Mesothelial cell of epicardium (in vitro differentiated cells): ENCODE measurements at regions not wholly inside any gene's neighbourhood (a gene's known extent, or its start where the extent isn't known, plus 50 kb on each side); places are given as distances from the start of the nearest gene placed in this dataset.

Experiments
- DNase-seq, 2 experiments: peaks; one replicate each; pipeline ENCODE4 v3.0.0; 2021; ENCODE audit warnings: low spot score in 2 of 2; ENCODE audit not compliant: unreplicated experiment in 2 of 2
- H3K27ac Mint-ChIP-seq: 2 replicates; pipeline ENCODE4 v1.8.0; 2021; ENCODE audit warnings: mixed read lengths
- H3K27me3 Mint-ChIP-seq: 2 replicates; pipeline ENCODE4 v1.8.0; 2021; ENCODE audit warnings: low read depth, mixed read lengths
- H3K36me3 Mint-ChIP-seq: 2 replicates; pipeline ENCODE4 v1.8.0; 2021; ENCODE audit warnings: mixed read lengths
- H3K4me1 Mint-ChIP-seq: 2 replicates; pipeline ENCODE4 v1.8.0; 2021; ENCODE audit warnings: mixed read lengths
- H3K4me3 Mint-ChIP-seq: 2 replicates; pipeline ENCODE4 v1.8.0; 2021; ENCODE audit warnings: mild to moderate bottlenecking, moderate library complexity, mixed read lengths
- H3K9me3 Mint-ChIP-seq: 2 replicates; pipeline ENCODE4 v1.8.0; 2021; ENCODE audit warnings: mixed read lengths
- CTCF ChIP-seq: fragments of 200-600 bp; sonication (generic); IDR thresholded peaks from one replicate; pipeline ENCODE4 v1.5.0; 2021; ENCODE audit warnings: antibody characterized with exemption; ENCODE audit not compliant: unreplicated experiment

GRCh38 chr5:31068287-31068686 is 125.2 kb upstream of the CDH6 start:
- no peak for TF ChIP-seq CTCF
- Mint-ChIP-seq H3K27me3 (no peaks in the 10 kb centered on the region), H3K9me3 (no peaks in the 10 kb centered on the region), H3K36me3 (no peaks in the 10 kb centered on the region), H3K27ac (no peak overlapping the region), H3K4me3 (no peak overlapping the region), H3K4me1 (peaks cover 7% of the 10 kb centered on the region)
- no peak for DNase-seq

- H3K27ac Mint-ChIP-seq, result no peak overlapping the region
These were observed 126.7 kb upstream of the CDH6 start for GRCh38 chr5:31066655-31067328.

GRCh38 chr5:31064215-31064614 is 129.3 kb upstream of the CDH6 start:
- H3K27ac Mint-ChIP-seq, result no peak overlapping the region
- no peaks in the 10 kb centered on the region for H3K27me3 Mint-ChIP-seq
- H3K36me3 Mint-ChIP-seq, result no peaks in the 10 kb centered on the region
- peaks cover 7% of the 10 kb centered on the region for H3K4me1 Mint-ChIP-seq
- no peak for DNase-seq
- no peak overlapping the region for H3K4me3 Mint-ChIP-seq
- no peaks in the 10 kb centered on the region for H3K9me3 Mint-ChIP-seq
- no peak for TF ChIP-seq CTCF

More at GRCh38 chr5:31066655-31067328, 126.7 kb upstream of the CDH6 start:
- TF ChIP-seq CTCF, result no peak
- H3K4me3 Mint-ChIP-seq, result no peak overlapping the region
- no peaks in the 10 kb centered on the region for H3K27me3 Mint-ChIP-seq
- H3K9me3 Mint-ChIP-seq, result no peaks in the 10 kb centered on the region
- no peaks in the 10 kb centered on the region for H3K36me3 Mint-ChIP-seq
- H3K4me1 Mint-ChIP-seq, result peaks cover 7% of the 10 kb centered on the region
- no peak for DNase-seq

GRCh38 chr5:31062902-31063580 is 130.4 kb upstream of the CDH6 start:
- no peak overlapping the region for H3K27ac Mint-ChIP-seq
- no peaks in the 10 kb centered on the region for H3K36me3 Mint-ChIP-seq
- peaks cover 5% of the 10 kb centered on the region for H3K9me3 Mint-ChIP-seq
- H3K27me3 Mint-ChIP-seq, result no peaks in the 10 kb centered on the region
- no peak overlapping the region for H3K4me3 Mint-ChIP-seq
- peaks cover 7% of the 10 kb centered on the region for H3K4me1 Mint-ChIP-seq
- no peak for TF ChIP-seq CTCF
- DNase-seq, result no peak

GRCh38 chr5:31059889-31060288 is 133.6 kb upstream of the CDH6 start:
- no peak for TF ChIP-seq CTCF
- Mint-ChIP-seq H3K36me3 (no peaks in the 10 kb centered on the region), H3K27ac (no peak overlapping the region), H3K4me1 (peaks cover 5% of the 10 kb centered on the region), H3K27me3 (no peaks in the 10 kb centered on the region), H3K9me3 (peaks cover 9% of the 10 kb centered on the region), H3K4me3 (no peak overlapping the region)
- no peak for DNase-seq
